OCI-LY1 (cell line): ENCODE measurements at regions not wholly inside any gene's neighbourhood (a gene's known extent, or its start where the extent isn't known, plus 50 kb on each side); places are given as distances from the start of the nearest gene placed in this dataset.

Experiments used
- CTCF ChIP-seq: fragments of 200-600 bp; sonication (generic), shearing (Covaris generic); IDR thresholded peaks from 2 replicates; pipeline ENCODE4 v1.5.1; 2017; ENCODE audit warnings: mild to moderate bottlenecking, antibody characterized with exemption, low read length, moderate library complexity, mixed read lengths
- EZH2 ChIP-seq: fragments of 200-600 bp; sonication (generic), shearing (Covaris generic); IDR thresholded peaks from 2 replicates; pipeline ENCODE4 v1.8.0; 2017; ENCODE audit warnings: borderline replicate concordance, mixed run types, mild to moderate bottlenecking, antibody characterized with exemption, low read length, moderate library complexity, mixed read lengths

- TF ChIP-seq CTCF = no peak
- TF ChIP-seq EZH2 = no peak
These were observed 186.3 kb downstream of the C11orf91 start for GRCh38 chr11:33514079-33514925.
